CD4-positive, alpha-beta T cell treated with Interleukin-2 at 100 ng/mL for 4 hours (primary cell): ENCODE measurements at regions not wholly inside any gene's neighbourhood (a gene's known extent, or its start where the extent isn't known, plus 50 kb on each side); places are given as distances from the start of the nearest gene placed in this dataset.
"Not testable (repeated sequence)": the region's sequence is repeated elsewhere in the genome, so short reads cannot be mapped to it uniquely, and the experiment has no call there.

ENCODE experiments used
- DNase-seq: peaks from one replicate; pipeline ENCODE4 v3.0.0-alpha.2; 2020; ENCODE audit warnings: low spot score

GRCh38 chr4:60891947-60892346, 308.2 kb upstream of the ADGRL3 start:
- DNase-seq = no peak

DNA sequence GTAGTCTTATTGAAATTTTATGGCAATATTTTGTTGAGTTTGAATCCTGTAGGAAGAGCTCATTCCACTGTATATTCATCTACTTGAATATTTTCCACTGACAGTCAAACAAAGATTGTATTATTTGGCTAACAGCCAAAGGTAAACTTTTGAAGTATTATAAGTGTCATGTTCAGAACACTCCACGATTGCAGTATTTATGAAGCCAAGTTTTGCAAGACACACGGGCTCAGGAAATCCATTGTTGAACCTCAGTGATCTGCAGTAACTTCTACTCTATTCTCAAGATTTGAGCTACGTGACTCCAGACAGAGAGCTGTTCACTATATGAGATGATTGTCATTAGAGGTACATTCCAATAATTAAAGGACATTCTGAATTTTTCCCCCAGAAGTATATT, 302.7 kb upstream of the ADGRL3 start:
- no peak for DNase-seq

DNA sequence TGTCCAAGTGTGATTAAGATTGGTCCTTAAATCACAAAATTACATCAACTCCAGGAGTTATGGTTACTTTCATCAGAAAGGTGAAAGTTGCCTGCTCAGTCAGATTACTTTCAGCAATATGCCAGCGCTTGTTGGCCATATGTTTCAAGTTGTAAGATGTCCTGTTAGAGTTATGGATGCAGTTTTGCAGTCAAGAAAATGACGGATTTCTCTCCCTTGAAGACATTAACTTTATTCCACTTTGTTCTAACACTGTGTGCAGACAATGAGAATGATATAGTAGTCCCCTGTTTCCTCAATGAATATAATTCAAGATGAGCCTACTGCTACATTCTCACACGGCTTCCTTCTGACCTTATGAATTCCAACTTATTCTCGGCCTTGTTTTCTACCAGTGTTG, 295.0 kb upstream of the ADGRL3 start:
- no peak for DNase-seq

- DNase-seq = no peak
Measured at GRCh38 chr4:60911127-60911526, 289.0 kb upstream of the ADGRL3 start.

GRCh38 chr4:60913002-60913401, 287.1 kb upstream of the ADGRL3 start:
- DNase-seq = no peak

GRCh38 chr4:60913671-60914070, 286.5 kb upstream of the ADGRL3 start:
- no peak for DNase-seq

- DNase-seq = not testable (repeated sequence)
Measured at GRCh38 chr4:60921735-60922134, 278.4 kb upstream of the ADGRL3 start.

- no peak for DNase-seq
Measured at GRCh38 chr4:60923075-60923474, 277.1 kb upstream of the ADGRL3 start.

- no peak for DNase-seq
Measured at GRCh38 chr4:60926624-60927023, 273.5 kb upstream of the ADGRL3 start.

DNA sequence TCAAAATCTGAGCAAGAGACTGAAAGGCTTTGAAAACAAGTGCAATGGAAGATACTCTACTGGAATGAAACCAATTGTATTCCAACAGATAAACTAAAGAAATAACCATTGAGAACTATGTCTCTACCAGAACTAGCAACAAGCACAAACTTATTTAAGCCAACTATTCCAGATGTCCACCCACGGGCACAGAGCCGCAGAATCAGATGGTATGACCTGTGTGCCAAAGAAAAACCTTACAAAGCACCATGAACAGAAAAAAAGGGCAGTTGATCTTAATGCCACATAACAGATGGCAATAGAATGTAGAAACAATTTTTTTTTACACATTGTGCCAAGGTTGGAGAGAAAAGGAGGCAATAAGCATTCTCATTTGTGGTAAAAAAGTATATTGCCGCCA, 269.3 kb upstream of the ADGRL3 start:
- DNase-seq = no peak

- DNase-seq = no peak
Measured at GRCh38 chr4:60934566-60935295, 265.4 kb upstream of the ADGRL3 start.

- no peak for DNase-seq
Measured at GRCh38 chr4:60938181-60938580, 261.9 kb upstream of the ADGRL3 start.

GRCh38 chr4:60938621-60939020, 261.5 kb upstream of the ADGRL3 start:
- no peak for DNase-seq

DNA sequence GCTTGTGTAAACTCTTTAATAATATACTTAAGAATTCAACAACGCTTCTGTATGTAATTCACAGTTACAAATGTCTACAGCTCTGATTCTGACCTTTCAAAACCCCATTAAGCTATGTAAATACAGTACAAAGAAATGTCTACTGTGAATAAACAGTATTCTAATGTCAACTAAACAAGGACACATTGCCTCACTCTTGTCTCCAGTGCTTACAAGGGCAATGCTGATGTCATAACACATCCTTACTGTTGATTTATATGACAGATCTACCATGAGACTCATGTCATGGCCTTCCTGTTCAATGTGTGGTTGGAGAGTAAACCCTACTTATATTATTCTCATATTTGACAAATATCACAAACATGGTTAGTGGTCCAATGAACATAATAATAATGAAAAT, 256.1 kb upstream of the ADGRL3 start:
- no peak for DNase-seq

DNA sequence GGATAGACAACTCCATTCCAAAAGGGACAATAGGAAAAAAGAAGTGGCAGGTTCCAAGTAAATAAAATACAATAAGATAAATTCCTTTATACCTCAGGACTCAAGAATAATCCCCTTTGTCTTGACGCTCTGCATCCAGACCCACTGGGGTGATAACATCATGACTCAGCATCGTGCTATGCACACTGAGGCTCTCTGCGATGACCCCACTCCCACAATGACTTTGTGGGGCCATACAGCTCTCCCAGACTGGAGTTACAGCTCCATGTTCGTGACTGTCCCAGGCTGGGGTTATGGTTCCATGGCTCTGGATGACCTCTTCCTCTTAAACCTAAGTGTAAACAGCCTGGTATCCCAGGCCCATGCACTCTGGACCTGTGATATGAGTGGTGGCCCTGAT, 254.5 kb upstream of the ADGRL3 start:
- no peak for DNase-seq

DNA sequence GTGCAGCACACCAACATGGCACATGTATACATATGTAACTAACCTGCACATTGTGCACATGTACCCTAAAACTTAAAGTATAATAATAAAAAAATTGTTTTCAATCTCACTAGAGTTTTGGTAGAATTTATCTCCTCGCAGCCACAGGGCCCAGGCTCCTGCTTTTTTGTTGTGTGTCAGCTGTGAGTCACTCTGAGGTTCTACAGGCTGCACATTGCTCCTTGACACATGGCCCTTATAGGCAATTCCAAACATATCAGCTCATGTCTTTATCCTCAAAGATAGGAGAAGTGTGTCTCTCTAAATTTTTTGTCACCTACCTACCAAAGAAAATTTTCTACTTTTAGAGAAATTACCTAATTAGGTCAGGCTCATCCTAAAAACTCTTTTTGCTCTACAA, 252.1 kb upstream of the ADGRL3 start:
- DNase-seq = no peak

- no peak for DNase-seq
Measured at GRCh38 chr4:60952921-60953320, 247.2 kb upstream of the ADGRL3 start.

- DNase-seq = no peak
Measured at GRCh38 chr4:60953826-60954225, 246.3 kb upstream of the ADGRL3 start.

DNA sequence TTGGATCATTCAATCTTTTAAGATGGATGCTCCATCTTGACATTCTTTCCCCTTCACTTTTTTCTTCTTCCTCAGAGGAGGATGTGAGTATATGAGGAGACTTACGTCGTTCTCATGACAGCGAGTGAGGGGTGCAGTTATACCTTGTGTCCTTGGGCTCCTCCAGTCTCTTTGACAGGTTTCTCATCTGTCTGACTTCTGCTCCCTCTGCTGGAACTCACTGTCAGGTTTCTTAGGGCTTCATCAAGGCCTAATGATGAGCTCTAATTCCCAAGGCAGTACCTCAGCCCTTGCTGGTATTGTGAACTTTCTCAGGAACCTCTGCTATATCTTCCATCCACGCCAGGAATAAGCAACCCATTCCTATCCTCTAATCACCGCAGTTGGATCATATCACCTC, 237.8 kb upstream of the ADGRL3 start:
- DNase-seq = no peak

- no peak for DNase-seq
Measured at GRCh38 chr4:60981534-60981933, 218.6 kb upstream of the ADGRL3 start.

GRCh38 chr4:60989141-60989540, 211.0 kb upstream of the ADGRL3 start:
- DNase-seq = no peak

- no peak for DNase-seq
Measured at GRCh38 chr4:60992037-60992436, 208.1 kb upstream of the ADGRL3 start.

DNA sequence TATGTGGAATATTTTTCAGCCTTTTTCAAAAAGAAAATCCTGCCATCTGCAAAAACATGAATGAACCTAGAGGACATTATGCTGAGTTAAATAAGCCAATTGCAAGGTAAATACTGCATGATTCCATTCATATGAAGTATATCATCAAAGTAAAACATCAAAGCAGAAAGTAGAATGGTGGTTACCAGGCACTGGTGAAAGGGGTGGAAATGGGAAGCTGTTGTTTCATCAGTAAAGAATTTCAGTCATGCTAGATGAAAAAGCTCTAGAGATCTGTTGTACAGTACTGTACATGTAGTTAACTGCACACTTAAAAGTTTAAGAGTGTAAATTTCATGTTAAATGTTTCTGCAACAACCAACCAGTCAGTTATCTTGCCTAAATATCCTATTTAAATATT, 196.8 kb upstream of the ADGRL3 start:
- DNase-seq = no peak

GRCh38 chr4:61004651-61005170, 195.4 kb upstream of the ADGRL3 start:
- no peak for DNase-seq
